EL (cell line): ENCODE measurements at regions not wholly inside any gene's neighbourhood (a gene's known extent, or its start where the extent isn't known, plus 50 kb on each side); places are given as distances from the start of the nearest gene placed in this dataset.
"Not testable (repeated sequence)": the region's sequence is repeated elsewhere in the genome, so short reads cannot be mapped to it uniquely, and the experiment has no call there.

ENCODE experiments used
- DNase-seq: peaks from one replicate; pipeline ENCODE4 v3.0.0-alpha.2; 2016

- DNase-seq: no peak
Measured at GRCh38 chr2:59383473-59383872, 1142.3 kb upstream of the FANCL start.

- no peak for DNase-seq
Measured at GRCh38 chr2:59378127-59378526, 1137.0 kb upstream of the FANCL start.

- no peak for DNase-seq
Measured at GRCh38 chr2:59366288-59366687, 1125.2 kb upstream of the FANCL start.

GRCh38 chr2:59354498-59354897, 1113.4 kb upstream of the FANCL start:
- no peak for DNase-seq

GRCh38 chr2:59353306-59353921, 1112.3 kb upstream of the FANCL start:
- DNase-seq: no peak

- DNase-seq: no peak
Measured at GRCh38 chr2:59342166-59342565, 1101.0 kb upstream of the FANCL start.

GRCh38 chr2:59339837-59340207, 1098.7 kb upstream of the FANCL start:
- no peak for DNase-seq

- no peak for DNase-seq
Measured at GRCh38 chr2:59339121-59339836, 1098.2 kb upstream of the FANCL start.

GRCh38 chr2:59333007-59333406, 1091.9 kb upstream of the FANCL start:
- no peak for DNase-seq

GRCh38 chr2:59326581-59327365, 1085.6 kb upstream of the FANCL start:
- DNase-seq: not testable (repeated sequence)

- no peak for DNase-seq
Measured at GRCh38 chr2:59322870-59323269, 1081.7 kb upstream of the FANCL start.

GRCh38 chr2:59322005-59322404, 1080.9 kb upstream of the FANCL start:
- DNase-seq: no peak

GRCh38 chr2:59314031-59314766, 1073.1 kb upstream of the FANCL start:
- no peak for DNase-seq

- no peak for DNase-seq
Measured at GRCh38 chr2:59312967-59313940, 1072.1 kb upstream of the FANCL start.

- DNase-seq: no peak
Measured at GRCh38 chr2:59312029-59312428, 1070.9 kb upstream of the FANCL start.

GRCh38 chr2:59308108-59308507, 1067.0 kb upstream of the FANCL start:
- DNase-seq: no peak

- no peak for DNase-seq
Measured at GRCh38 chr2:59307196-59307595, 1066.1 kb upstream of the FANCL start.

GRCh38 chr2:59303272-59303671, 1062.1 kb upstream of the FANCL start:
- DNase-seq: no peak

- DNase-seq: no peak
Measured at GRCh38 chr2:59302683-59303082, 1061.6 kb upstream of the FANCL start.

- DNase-seq: peak; percentile 73
Measured at GRCh38 chr2:59301466-59302402, 1060.6 kb upstream of the FANCL start.

- DNase-seq: no peak
Measured at GRCh38 chr2:59297816-59298215, 1056.7 kb upstream of the FANCL start.
